Neural crest cell (in vitro differentiated cells): ENCODE measurements at regions not wholly inside any gene's neighbourhood (a gene's known extent, or its start where the extent isn't known, plus 50 kb on each side); places are given as distances from the start of the nearest gene placed in this dataset.

Experiments used
- DNase-seq: peaks from one replicate; pipeline ENCODE4 v3.0.0; 2021; ENCODE audit warnings: low read depth, mixed read lengths, low spot score
- H3K27ac Mint-ChIP-seq: one replicate; pipeline ENCODE4 v1.8.0; 2021; ENCODE audit warnings: mild to moderate bottlenecking, mixed read lengths; ENCODE audit not compliant: unreplicated experiment
- H3K27me3 Mint-ChIP-seq: 2 replicates; pipeline ENCODE4 v1.8.0; 2021; ENCODE audit warnings: low read depth, mild to moderate bottlenecking, mixed read lengths
- H3K36me3 Mint-ChIP-seq: 2 replicates; pipeline ENCODE4 v1.8.0; 2021; ENCODE audit warnings: low read depth, mild to moderate bottlenecking, mixed read lengths
- H3K4me1 Mint-ChIP-seq: 2 replicates; pipeline ENCODE4 v1.8.0; 2021; ENCODE audit warnings: mixed read lengths
- H3K4me3 Mint-ChIP-seq: one replicate; pipeline ENCODE4 v1.8.0; 2021; ENCODE audit warnings: mild to moderate bottlenecking, mixed read lengths
- H3K9me3 Mint-ChIP-seq: 2 replicates; pipeline ENCODE4 v1.8.0; 2021; ENCODE audit warnings: mixed read lengths
- TF ChIP-seq, protein P1 (sequence below): fragments of 200-600 bp; sonication (generic); conservative IDR thresholded peaks from 2 replicates; pipeline ENCODE4 v1.5.0; 2021; ENCODE audit warnings: antibody characterized with exemption, mild to moderate bottlenecking

DNA sequence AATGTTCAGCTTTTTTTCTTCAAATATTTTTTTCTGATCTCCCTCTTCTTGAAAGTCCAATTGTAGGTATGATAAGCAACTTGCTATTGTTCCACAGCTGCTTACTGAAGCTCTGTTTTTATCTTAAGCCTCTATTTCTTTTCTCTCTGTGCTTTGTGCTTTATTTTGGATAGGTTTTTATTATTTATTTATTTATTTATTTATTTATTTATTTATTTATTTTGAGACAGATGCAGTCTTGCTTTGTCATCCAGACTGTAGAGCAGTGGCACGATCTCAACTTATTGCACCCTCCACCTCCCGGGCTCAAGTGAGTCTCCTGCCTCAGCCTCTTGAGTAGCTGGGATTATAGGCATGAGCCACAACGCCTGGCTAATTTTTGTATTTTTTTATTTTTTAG is 199.4 kb downstream of the KLF12 start:
- peaks cover 10% of the 10 kb centered on the region for H3K36me3 Mint-ChIP-seq
- peaks cover 22% of the 10 kb centered on the region for H3K4me1 Mint-ChIP-seq
- no peaks in the 10 kb centered on the region for H3K9me3 Mint-ChIP-seq
- TF ChIP-seq, protein P1, sequence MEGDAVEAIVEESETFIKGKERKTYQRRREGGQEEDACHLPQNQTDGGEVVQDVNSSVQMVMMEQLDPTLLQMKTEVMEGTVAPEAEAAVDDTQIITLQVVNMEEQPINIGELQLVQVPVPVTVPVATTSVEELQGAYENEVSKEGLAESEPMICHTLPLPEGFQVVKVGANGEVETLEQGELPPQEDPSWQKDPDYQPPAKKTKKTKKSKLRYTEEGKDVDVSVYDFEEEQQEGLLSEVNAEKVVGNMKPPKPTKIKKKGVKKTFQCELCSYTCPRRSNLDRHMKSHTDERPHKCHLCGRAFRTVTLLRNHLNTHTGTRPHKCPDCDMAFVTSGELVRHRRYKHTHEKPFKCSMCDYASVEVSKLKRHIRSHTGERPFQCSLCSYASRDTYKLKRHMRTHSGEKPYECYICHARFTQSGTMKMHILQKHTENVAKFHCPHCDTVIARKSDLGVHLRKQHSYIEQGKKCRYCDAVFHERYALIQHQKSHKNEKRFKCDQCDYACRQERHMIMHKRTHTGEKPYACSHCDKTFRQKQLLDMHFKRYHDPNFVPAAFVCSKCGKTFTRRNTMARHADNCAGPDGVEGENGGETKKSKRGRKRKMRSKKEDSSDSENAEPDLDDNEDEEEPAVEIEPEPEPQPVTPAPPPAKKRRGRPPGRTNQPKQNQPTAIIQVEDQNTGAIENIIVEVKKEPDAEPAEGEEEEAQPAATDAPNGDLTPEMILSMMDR: no peak
- DNase-seq: no peak
- no peak overlapping the region for H3K4me3 Mint-ChIP-seq
- no peaks in the 10 kb centered on the region for H3K27me3 Mint-ChIP-seq
- H3K27ac Mint-ChIP-seq: no peak overlapping the region

DNA sequence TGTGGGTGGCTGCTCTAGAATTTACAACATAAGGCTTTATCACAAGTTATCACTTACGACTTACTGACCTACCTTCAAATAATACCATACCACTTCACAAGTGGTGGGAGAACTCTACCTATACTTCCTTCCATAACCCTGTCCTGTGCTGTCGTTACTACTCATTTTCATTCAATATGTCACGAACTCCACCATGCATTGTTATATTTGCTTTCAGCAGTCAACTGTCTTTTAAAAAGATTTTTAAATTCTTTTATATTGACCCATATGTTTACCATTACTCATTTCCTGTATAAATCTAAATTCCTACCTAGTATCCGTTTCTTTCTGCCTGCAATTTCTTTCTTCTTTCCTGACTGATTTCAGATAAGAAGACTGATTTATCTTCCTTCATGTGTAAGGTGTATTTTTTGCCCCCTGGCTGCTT is 200.0 kb downstream of the KLF12 start:
- Mint-ChIP-seq H3K36me3 (peaks cover 14% of the 10 kb centered on the region), H3K27ac (no peak overlapping the region), H3K4me1 (peaks cover 22% of the 10 kb centered on the region), H3K9me3 (no peaks in the 10 kb centered on the region), H3K27me3 (no peaks in the 10 kb centered on the region), H3K4me3 (no peak overlapping the region)
- TF ChIP-seq, protein P1: no peak
- DNase-seq: no peak

- Mint-ChIP-seq H3K36me3 (peaks cover 17% of the 10 kb centered on the region), H3K4me3 (no peak overlapping the region), H3K27me3 (no peaks in the 10 kb centered on the region), H3K4me1 (peaks cover 20% of the 10 kb centered on the region), H3K27ac (no peak overlapping the region), H3K9me3 (no peaks in the 10 kb centered on the region)
- no peak for DNase-seq
- TF ChIP-seq, protein P1: no peak
Observed at GRCh38 chr13:73933795-73934194, 200.4 kb downstream of the KLF12 start.

DNA sequence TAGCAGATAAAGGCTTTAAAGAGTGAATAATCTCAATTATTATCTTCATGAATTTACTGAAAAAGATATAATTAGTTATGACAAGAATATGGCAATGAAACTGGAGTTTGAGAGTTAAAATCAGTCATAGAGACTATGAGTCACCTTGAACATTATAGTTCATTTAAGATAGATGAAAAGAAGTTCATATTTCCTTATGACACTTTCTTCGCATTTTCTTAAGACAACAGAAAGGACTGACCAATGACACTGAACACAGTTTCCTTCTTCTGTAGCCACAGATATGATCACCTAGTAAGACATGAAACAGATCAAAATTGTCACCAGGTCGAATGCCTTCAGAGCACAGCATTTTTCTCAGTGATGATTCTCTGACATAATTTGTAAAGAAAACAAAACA is 202.1 kb downstream of the KLF12 start:
- Mint-ChIP-seq H3K36me3 (peaks cover 20% of the 10 kb centered on the region), H3K4me3 (no peak overlapping the region), H3K27ac (no peak overlapping the region), H3K9me3 (peaks cover 2% of the 10 kb centered on the region), H3K27me3 (no peaks in the 10 kb centered on the region), H3K4me1 (peaks cover 4% of the 10 kb centered on the region)
- no peak for DNase-seq
- TF ChIP-seq, protein P1: no peak

- DNase-seq: no peak
- Mint-ChIP-seq H3K27ac (no peak overlapping the region), H3K4me3 (no peak overlapping the region), H3K27me3 (no peaks in the 10 kb centered on the region), H3K4me1 (no peaks in the 10 kb centered on the region), H3K9me3 (peaks cover 2% of the 10 kb centered on the region), H3K36me3 (peaks cover 14% of the 10 kb centered on the region)
- TF ChIP-seq, protein P1: no peak
Observed at GRCh38 chr13:73929287-73929932, 204.8 kb downstream of the KLF12 start.
